Activated B cell treated with CpG ODN at 0.5 μM for 24 hours (primary cell): ENCODE measurements at regions not wholly inside any gene's neighbourhood (a gene's known extent, or its start where the extent isn't known, plus 50 kb on each side); places are given as distances from the start of the nearest gene placed in this dataset.

ENCODE experiments used
- ATAC-seq: fragments of 200-7000 bp; cut with Tn5 transposase; one replicate; pipeline ENCODE4 v1.10.0; 2021; ENCODE audit warnings: low read depth, mild to moderate bottlenecking, moderate library complexity
- CTCF ChIA-PET: fragments of 350-600 bp; sonication (Branson Sonifier 250); formaldehyde crosslinking; loops from one replicate; lab custom pipeline; 2021; ENCODE audit warnings: antibody characterized with exemption; lab: Charles Lee
- POLR2A ChIA-PET: fragments of 350-600 bp; sonication (Branson Sonifier 250); formaldehyde crosslinking; loops from one replicate; lab custom pipeline; 2021; ENCODE audit warnings: antibody characterized with exemption; lab: Charles Lee
- DNase-seq: peaks from one replicate; pipeline ENCODE4 v3.0.0; 2022
- H3K27ac Mint-ChIP-seq: one replicate; pipeline ENCODE4 v1.8.0; 2020; ENCODE audit warnings: mixed read lengths
- H3K27me3 Mint-ChIP-seq: one replicate; pipeline ENCODE4 v1.8.0; 2021; ENCODE audit warnings: mixed read lengths
- H3K36me3 Mint-ChIP-seq: one replicate; pipeline ENCODE4 v1.8.0; 2021; ENCODE audit warnings: low read depth, mixed read lengths
- H3K4me1 Mint-ChIP-seq: one replicate; pipeline ENCODE4 v1.8.0; 2021; ENCODE audit warnings: mixed read lengths
- H3K4me3 Mint-ChIP-seq: one replicate; pipeline ENCODE4 v1.8.0; 2020; ENCODE audit warnings: mild to moderate bottlenecking, mixed read lengths
- H3K9me3 Mint-ChIP-seq: one replicate; pipeline ENCODE4 v1.8.0; 2020; ENCODE audit warnings: mixed read lengths
- intact Hi-C: fragments of 100-400 bp; cut with micrococcal nuclease; formaldehyde crosslinking; loops from one replicate; pipeline ENCODE4 v1.15.1; 2024
- TF ChIP-seq, protein P1 (sequence below): fragments of 200-600 bp; IDR thresholded peaks from one replicate; pipeline ENCODE4 v1.8.0; 2022; ENCODE audit warnings: antibody characterized with exemption, mild to moderate bottlenecking

DNA sequence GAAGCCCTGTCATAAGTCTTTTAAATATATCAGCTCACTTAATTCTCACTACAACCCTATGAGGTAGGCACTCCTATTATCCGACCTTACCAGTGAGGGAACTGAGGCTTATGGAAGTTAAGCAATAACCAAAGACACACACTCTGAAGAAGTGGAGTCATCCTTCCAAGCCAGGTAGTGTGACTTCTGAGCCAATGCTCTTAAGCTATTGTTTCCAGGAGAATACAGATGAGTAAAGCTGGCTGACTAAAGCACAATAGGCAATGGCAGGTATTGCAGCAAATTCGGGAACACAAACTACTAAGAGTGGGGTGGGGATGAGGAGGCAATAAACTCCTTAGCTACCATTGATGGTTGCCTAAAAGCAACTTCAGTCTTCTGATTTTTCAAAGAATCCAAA is 81.8 kb upstream of the KIT start:
- intact Hi-C loops: no loop called here
- Mint-ChIP-seq H3K9me3 (peaks cover 2% of the 10 kb centered on the region), H3K4me3 (no peak overlapping the region), H3K27me3 (peaks cover 2% of the 10 kb centered on the region), H3K36me3 (no peaks in the 10 kb centered on the region), H3K4me1 (no peaks in the 10 kb centered on the region), H3K27ac (no peak overlapping the region)
- CTCF ChIA-PET: no interaction called here
- POLR2A ChIA-PET: no interaction called here
- ATAC-seq (no peak), DNase-seq (no peak)
- TF ChIP-seq, protein P1, sequence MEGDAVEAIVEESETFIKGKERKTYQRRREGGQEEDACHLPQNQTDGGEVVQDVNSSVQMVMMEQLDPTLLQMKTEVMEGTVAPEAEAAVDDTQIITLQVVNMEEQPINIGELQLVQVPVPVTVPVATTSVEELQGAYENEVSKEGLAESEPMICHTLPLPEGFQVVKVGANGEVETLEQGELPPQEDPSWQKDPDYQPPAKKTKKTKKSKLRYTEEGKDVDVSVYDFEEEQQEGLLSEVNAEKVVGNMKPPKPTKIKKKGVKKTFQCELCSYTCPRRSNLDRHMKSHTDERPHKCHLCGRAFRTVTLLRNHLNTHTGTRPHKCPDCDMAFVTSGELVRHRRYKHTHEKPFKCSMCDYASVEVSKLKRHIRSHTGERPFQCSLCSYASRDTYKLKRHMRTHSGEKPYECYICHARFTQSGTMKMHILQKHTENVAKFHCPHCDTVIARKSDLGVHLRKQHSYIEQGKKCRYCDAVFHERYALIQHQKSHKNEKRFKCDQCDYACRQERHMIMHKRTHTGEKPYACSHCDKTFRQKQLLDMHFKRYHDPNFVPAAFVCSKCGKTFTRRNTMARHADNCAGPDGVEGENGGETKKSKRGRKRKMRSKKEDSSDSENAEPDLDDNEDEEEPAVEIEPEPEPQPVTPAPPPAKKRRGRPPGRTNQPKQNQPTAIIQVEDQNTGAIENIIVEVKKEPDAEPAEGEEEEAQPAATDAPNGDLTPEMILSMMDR: no peak

DNA sequence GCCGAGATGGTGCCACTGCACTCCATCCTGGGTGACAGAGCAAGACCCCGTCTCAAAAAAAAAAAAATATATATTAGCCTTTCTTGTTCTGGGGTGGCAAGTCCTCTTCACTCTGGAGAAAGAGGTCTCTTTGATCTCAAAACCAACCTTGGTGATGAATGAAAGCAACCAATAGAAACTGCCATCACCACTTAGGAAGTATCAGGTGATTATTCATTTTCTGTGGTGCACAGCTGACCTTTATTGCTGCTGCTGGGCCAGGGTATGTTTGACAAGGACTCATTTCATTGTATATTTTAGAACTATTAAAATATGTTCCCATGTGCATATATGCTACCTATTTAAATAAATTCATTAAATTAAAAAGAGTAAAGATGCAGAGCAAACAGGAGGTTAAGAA is 76.0 kb upstream of the KIT start:
- TF ChIP-seq, protein P1: no peak
- intact Hi-C loops: no loop called here
- H3K9me3 Mint-ChIP-seq: peaks cover 2% of the 10 kb centered on the region
- ATAC-seq (no peak), DNase-seq (no peak)
- no peak overlapping the region for H3K27ac Mint-ChIP-seq
- no peak overlapping the region for H3K4me3 Mint-ChIP-seq
- no peaks in the 10 kb centered on the region for H3K36me3 Mint-ChIP-seq
- no peaks in the 10 kb centered on the region for H3K27me3 Mint-ChIP-seq
- ChIA-PET CTCF (no interaction called here), POLR2A (no interaction called here)
- H3K4me1 Mint-ChIP-seq: no peaks in the 10 kb centered on the region

GRCh38 chr4:54585321-54586000 is 72.3 kb upstream of the KIT start:
- intact Hi-C loops: no loop called here
- H3K36me3 Mint-ChIP-seq: no peaks in the 10 kb centered on the region
- ChIA-PET CTCF (no interaction called here), POLR2A (no interaction called here)
- no peak for DNase-seq
- no peaks in the 10 kb centered on the region for H3K9me3 Mint-ChIP-seq
- peaks cover 1% of the 10 kb centered on the region for H3K27me3 Mint-ChIP-seq
- H3K4me3 Mint-ChIP-seq: no peak overlapping the region
- no peak for ATAC-seq
- no peak overlapping the region for H3K27ac Mint-ChIP-seq
- no peaks in the 10 kb centered on the region for H3K4me1 Mint-ChIP-seq
- TF ChIP-seq, protein P1: no peak

- no peaks in the 10 kb centered on the region for H3K4me1 Mint-ChIP-seq
- no peak overlapping the region for H3K27ac Mint-ChIP-seq
- H3K4me3 Mint-ChIP-seq: no peak overlapping the region
- ChIA-PET CTCF (no interaction called here), POLR2A (no interaction called here)
- no peak for ATAC-seq
- H3K27me3 Mint-ChIP-seq: peaks cover 1% of the 10 kb centered on the region
- TF ChIP-seq, protein P1: no peak
- H3K9me3 Mint-ChIP-seq: no peaks in the 10 kb centered on the region
- no peak for DNase-seq
- no peaks in the 10 kb centered on the region for H3K36me3 Mint-ChIP-seq
- intact Hi-C loops: no loop called here
Measured at GRCh38 chr4:54586320-54586955, 71.3 kb upstream of the KIT start.

GRCh38 chr4:54587107-54587891 is 70.5 kb upstream of the KIT start:
- H3K4me3 Mint-ChIP-seq: no peak overlapping the region
- H3K27me3 Mint-ChIP-seq: peaks cover 1% of the 10 kb centered on the region
- H3K36me3 Mint-ChIP-seq: no peaks in the 10 kb centered on the region
- DNase-seq: no peak
- no peaks in the 10 kb centered on the region for H3K9me3 Mint-ChIP-seq
- no peak overlapping the region for H3K27ac Mint-ChIP-seq
- H3K4me1 Mint-ChIP-seq: no peaks in the 10 kb centered on the region
- ATAC-seq: no peak
- ChIA-PET POLR2A (no interaction called here), CTCF (no interaction called here)
- intact Hi-C loops: no loop called here
- TF ChIP-seq, protein P1: no peak
